Parathyroid adenoma (tissue), 2 donors: ENCODE measurements at regions not wholly inside any gene's neighbourhood (a gene's known extent, or its start where the extent isn't known, plus 50 kb on each side); places are given as distances from the start of the nearest gene placed in this dataset.

Source experiments
- H2AFZ ChIP-seq: fragments of 300-600 bp; sonication (generic); one replicate; pipeline ENCODE4 v1.7.0; 2017; ENCODE audit warnings: antibody characterized with exemption, mild to moderate bottlenecking
- H3K27ac ChIP-seq: fragments of 300-600 bp; sonication (generic); one replicate; pipeline ENCODE4 v1.7.0; 2017
- H3K27me3 ChIP-seq: fragments of 300-600 bp; sonication (generic); one replicate; pipeline ENCODE4 v1.7.0; 2017; ENCODE audit warnings: low read length; ENCODE audit not compliant: control insufficient read depth, insufficient read depth
- H3K36me3 ChIP-seq: fragments of 300-600 bp; sonication (generic); one replicate; pipeline ENCODE4 v1.7.0; 2017; ENCODE audit warnings: low read length; ENCODE audit not compliant: control insufficient read depth, insufficient read depth
- H3K4me1 ChIP-seq: fragments of 300-600 bp; sonication (generic); one replicate; pipeline ENCODE4 v1.7.0; 2017; ENCODE audit warnings: control low read depth
- H3K4me2 ChIP-seq: fragments of 300-600 bp; sonication (generic); one replicate; pipeline ENCODE4 v1.7.0; 2017; ENCODE audit warnings: low read length
- H3K4me3 ChIP-seq: fragments of 300-600 bp; sonication (generic); one replicate; pipeline ENCODE4 v1.7.0; 2017; ENCODE audit warnings: low read depth, low read length
- H3K79me2 ChIP-seq: fragments of 300-600 bp; sonication (generic); one replicate; pipeline ENCODE4 v1.7.0; 2017; ENCODE audit warnings: control low read depth
- H3K9ac ChIP-seq: fragments of 300-600 bp; sonication (generic); one replicate; pipeline ENCODE4 v1.7.0; 2017; ENCODE audit warnings: mild to moderate bottlenecking
- H3K9me3 ChIP-seq: fragments of 300-600 bp; sonication (generic); one replicate; pipeline ENCODE4 v1.7.0; 2017; ENCODE audit warnings: low read length; ENCODE audit not compliant: control insufficient read depth
- CTCF ChIP-seq: fragments of 300-600 bp; sonication (generic); IDR thresholded peaks from one replicate; pipeline ENCODE4 v1.7.0; 2017; ENCODE audit warnings: antibody characterized with exemption, mild to moderate bottlenecking
- donor health status: primary hyperparathyroidism.

DNA sequence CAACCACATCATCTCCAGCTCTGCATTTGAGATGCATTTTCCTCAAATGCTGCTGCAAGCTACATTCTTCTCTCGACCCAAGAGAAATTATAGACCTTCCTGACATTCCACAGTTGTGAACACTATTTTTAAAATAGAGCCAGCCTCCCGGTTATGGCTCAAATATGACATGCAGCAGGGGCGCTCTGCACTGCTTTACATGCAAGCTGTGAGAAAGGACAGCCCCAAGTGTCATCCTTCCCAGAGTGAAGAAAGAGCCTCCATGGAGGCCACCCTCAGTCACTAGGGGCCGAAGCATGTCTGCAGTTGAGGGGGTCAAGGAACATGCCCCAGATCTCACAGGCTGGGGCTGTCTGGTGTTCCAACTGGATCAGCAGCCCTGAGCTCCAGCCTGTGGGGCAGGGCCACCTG is 63.9 kb upstream of the CHST15 start:
- H3K4me1 ChIP-seq, result peaks cover 10% of the 10 kb centered on the region
- H3K79me2 ChIP-seq, result no peaks in the 10 kb centered on the region
- H3K27me3 ChIP-seq, result no peaks in the 10 kb centered on the region
- H3K27ac ChIP-seq, result no peak overlapping the region
- no peak overlapping the region for H3K9ac ChIP-seq
- no peak overlapping the region for H3K4me3 ChIP-seq
- no peak overlapping the region for H2AFZ ChIP-seq
- H3K4me2 ChIP-seq, result no peak overlapping the region
- H3K36me3 ChIP-seq, result no peaks in the 10 kb centered on the region
- H3K9me3 ChIP-seq, result no peaks in the 10 kb centered on the region
- no peak for TF ChIP-seq CTCF

- H3K4me3 ChIP-seq, result no peak overlapping the region
Observed at GRCh38 chr10:124156524-124157260, 63.3 kb upstream of the CHST15 start.

DNA sequence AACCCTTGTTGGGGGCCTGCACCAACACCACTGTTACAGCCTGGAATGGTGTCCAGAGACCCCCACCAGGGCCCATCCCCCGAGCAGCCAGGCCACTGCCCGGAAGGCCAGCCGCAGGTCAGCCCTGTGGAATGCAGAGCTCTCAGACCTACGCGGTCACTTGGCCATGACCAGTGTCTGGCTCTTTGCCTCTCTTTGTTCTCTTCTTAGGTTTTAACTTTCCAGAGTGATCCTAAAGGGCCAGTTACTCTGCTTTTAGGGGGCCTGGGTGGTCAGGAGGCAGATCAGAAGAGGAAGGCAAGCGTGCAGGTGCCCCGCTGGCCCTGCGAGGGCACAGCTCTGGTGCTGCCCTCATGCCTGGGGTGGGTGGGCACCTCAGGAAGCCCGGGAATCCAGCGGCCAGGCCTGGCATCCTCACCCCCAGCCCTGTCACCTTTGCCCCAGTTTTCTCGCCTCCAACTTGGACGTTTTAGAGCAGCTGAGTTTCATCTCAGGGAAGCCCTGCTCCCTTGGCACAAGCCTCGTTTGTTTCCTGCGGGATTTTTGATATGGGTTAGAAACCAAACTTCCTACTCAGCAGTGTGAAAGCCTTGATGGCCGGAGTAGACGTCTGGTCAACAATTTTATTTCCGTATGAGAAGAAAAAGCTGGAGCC is 62.5 kb upstream of the CHST15 start:
- no peaks in the 10 kb centered on the region for H3K36me3 ChIP-seq
- peak overlapping the region; percentile 72 for H2AFZ ChIP-seq
- no peak for TF ChIP-seq CTCF
- peak overlapping the region; percentile 39 for H3K27ac ChIP-seq
- H3K4me3 ChIP-seq, result no peak overlapping the region
- H3K9ac ChIP-seq, result no peak overlapping the region
- no peaks in the 10 kb centered on the region for H3K9me3 ChIP-seq
- H3K4me1 ChIP-seq, result peaks cover 10% of the 10 kb centered on the region
- no peaks in the 10 kb centered on the region for H3K27me3 ChIP-seq
- H3K4me2 ChIP-seq, result peak overlapping the region; percentile 9
- no peaks in the 10 kb centered on the region for H3K79me2 ChIP-seq

More at GRCh38 chr10:124156524-124157260, 63.3 kb upstream of the CHST15 start:
- Histone ChIP-seq H3K27me3 (no peaks in the 10 kb centered on the region), H3K27ac (no peak overlapping the region), H2AFZ (peak overlapping the region; percentile 72), H3K79me2 (no peaks in the 10 kb centered on the region), H3K4me1 (peaks cover 10% of the 10 kb centered on the region), H3K9me3 (no peaks in the 10 kb centered on the region), H3K4me2 (peak overlapping the region; percentile 9), H3K36me3 (no peaks in the 10 kb centered on the region), H3K9ac (no peak overlapping the region)
- no peak for TF ChIP-seq CTCF

DNA sequence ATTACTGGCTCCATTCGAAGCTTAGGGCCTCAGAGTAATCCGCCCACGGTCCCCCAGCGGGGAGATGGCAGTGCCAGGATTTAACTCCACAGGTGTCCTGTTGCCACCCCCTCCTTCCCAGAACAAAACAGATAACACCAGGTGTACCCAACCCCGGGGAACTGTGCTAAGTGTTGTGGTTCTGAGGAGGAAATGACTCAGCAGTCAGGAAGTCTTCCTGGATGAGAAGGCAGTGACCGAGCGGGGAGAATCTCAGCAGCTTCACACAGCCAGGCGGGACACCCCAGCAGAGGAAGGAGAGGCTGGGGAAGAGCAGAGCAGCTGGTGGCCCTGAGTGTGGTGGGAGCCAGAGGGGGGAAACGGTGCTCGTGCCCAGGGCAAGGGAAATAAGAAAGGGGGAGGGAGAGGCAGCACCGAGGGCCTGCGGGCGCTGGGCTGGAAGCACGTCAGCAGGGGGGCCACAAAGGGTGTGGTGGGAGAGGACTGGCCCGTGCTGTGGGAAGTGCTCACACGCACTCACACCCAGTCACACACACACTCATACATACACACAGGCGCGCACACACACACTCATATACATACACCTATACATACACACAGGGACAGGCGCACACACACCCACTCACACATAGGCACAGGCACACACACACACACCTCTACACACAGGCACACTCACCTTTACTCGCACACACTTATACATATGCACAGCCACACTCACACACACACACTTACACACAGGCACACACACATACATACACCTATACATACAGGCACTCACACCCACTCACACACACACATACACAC is 59.8 kb upstream of the CHST15 start:
- no peaks in the 10 kb centered on the region for H3K9me3 ChIP-seq
- H3K27ac ChIP-seq, result no peak overlapping the region
- no peak overlapping the region for H3K4me2 ChIP-seq
- H3K27me3 ChIP-seq, result no peaks in the 10 kb centered on the region
- no peaks in the 10 kb centered on the region for H3K36me3 ChIP-seq
- no peaks in the 10 kb centered on the region for H3K79me2 ChIP-seq
- H3K9ac ChIP-seq, result no peak overlapping the region
- H3K4me3 ChIP-seq, result no peak overlapping the region
- no peak for TF ChIP-seq CTCF
- peak overlapping the region; percentile 14 for H2AFZ ChIP-seq
- peaks cover 10% of the 10 kb centered on the region for H3K4me1 ChIP-seq
